HG02981 (cell line): ENCODE measurements at regions not wholly inside any gene's neighbourhood (a gene's known extent, or its start where the extent isn't known, plus 50 kb on each side); places are given as distances from the start of the nearest gene placed in this dataset.
"Not testable (repeated sequence)": the region's sequence is repeated elsewhere in the genome, so short reads cannot be mapped to it uniquely, and the experiment has no call there.

Experiments
- ATAC-seq: cut with Tn5 transposase; IDR thresholded peaks from one replicate; pipeline ENCODE4 v1.9.1; 2021; ENCODE audit warnings: mild to moderate bottlenecking, moderate library complexity; ENCODE audit not compliant: unreplicated experiment

- no peak for ATAC-seq
Measured at GRCh38 chr4:156116991-156117390, 163.3 kb upstream of the CTSO start.

GRCh38 chr4:156113138-156113765 lies 159.6 kb upstream of the CTSO start:
- ATAC-seq = no peak

- ATAC-seq = no peak
Measured at GRCh38 chr4:156111686-156112085, 158.0 kb upstream of the CTSO start.

DNA sequence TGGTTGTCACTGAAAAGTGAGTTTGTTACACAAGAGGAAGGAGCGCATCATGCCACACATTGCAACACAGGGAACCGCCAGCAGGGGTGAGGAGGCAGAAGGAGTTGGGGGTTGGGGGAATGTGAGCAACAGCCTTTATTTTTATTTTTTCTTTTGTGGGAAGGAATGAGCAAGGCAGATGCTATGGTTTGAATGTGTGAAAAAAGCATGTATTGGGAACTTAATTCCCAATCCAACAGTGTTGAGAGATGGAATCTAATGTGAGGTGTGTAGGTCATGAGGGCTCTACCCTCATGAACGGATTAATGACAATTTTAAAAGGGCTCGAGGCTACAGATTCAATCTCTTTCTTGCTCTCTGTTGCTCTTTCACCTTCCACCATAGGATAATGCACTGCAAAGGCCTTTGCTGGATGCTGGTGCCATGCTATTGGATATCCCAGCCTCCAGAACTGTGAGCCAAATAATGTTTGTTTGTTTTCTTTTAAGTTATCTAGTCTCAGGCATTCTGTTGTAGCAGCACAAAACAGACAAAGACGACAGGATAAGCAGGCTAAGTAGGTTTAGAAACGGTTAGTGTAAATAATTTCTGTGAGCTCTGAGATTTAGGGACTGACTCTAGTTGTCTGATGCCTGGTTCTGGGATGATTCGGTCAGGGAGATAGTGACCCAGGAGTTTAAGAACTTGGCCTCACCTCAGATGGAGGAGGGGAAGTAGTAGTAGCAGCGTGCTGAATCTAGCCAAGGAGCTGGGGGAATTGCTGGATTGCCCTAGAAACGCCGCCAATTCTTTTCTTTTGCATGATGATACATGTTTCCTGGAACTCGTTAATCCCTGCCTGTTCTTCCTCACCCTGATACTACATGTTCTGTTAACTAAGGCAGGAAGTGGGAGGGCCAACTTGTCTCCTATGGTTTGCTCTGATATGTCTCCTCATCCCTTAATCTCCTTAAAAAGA lies 156.6 kb upstream of the CTSO start:
- no peak for ATAC-seq

DNA sequence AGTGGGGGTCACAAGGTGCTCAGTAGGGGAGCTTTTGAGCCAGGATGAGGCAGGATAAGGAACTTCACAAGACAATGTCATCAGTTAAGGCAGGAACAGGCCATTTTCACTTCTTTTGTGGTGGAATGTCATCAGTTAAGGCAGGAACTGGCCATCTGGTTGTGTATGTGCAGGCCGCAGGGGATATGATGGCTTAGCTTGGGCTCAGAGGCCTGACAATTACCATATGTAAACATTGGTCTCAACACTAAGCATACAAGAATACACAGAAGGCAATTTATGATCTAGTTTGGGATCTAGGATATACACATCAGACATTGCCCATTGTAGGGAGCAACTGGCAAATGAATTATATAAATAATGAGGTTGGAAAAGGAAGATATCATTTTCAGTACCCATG lies 155.4 kb upstream of the CTSO start:
- ATAC-seq = not testable (repeated sequence)

DNA sequence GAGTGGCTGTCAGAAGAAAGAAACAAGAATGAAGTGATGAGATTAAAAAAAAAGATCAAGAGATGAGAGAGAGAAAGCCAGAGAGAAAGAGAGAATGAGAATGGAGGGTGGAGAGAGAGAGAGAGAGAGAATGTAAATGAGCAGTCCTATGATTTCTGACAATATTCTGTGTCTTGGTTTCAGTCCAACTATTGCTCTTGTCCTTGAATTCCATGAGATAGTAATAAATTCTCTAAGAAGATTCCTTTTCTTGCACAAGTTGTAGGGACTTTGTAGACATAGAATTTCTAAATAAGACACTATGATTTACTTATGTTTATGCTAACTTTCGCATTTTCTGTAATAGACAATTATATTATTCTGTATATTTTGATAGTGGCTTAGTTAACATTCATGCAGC lies 149.6 kb upstream of the CTSO start:
- no peak for ATAC-seq

DNA sequence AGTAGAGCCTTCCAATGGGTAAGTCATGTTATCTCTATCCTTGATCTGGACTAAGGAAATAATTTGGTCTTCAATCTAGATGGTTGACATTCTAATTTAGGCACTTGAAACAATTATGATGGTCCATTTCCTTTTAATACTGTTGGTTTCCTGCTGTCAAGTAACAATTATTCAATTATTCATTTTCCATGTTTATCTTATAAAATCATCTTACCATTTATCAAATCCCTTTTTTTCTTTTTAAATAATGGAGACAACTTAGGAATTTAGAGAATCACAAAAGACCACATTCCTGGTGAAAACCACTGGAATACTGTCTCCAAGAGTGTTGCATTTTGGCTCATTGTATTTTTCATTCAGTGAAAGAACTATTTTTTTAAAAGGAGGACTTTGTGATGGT lies 148.7 kb upstream of the CTSO start:
- no peak for ATAC-seq

DNA sequence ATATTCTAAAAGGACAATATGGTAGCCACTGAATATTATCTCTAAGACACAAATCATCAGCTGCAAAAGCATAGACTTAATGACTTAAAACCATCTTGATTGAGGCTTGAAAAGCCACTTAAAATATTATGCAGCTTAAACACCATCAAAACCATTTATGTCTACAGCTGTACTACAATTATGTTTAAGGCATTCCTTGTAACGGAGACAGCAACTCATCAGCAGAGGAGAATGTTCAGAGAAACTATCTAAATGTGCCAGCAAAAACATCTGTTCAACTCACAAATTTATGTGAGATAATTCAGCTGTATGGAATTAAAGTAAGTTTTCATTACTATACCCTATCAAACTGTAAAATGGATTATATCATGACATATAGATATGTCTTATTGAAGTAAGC lies 147.9 kb upstream of the CTSO start:
- no peak for ATAC-seq

DNA sequence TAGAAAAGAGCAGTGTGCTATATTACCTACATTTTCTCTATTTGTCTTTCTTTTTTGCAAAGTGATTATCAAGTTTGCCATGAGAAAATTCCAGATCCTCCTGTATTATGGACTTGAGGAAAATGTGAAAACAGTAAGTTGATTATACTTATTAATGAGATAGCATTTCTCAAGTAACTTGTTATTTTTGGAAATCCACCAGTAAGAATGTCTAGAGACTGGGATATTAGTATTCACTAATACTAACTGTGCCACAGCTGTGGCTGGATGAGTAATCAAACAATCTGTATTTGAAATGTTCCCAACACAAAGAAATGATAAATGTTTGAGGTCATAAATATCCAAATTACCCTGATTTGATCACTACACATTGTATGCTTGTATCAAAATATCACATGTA lies 147.0 kb upstream of the CTSO start:
- ATAC-seq = no peak

DNA sequence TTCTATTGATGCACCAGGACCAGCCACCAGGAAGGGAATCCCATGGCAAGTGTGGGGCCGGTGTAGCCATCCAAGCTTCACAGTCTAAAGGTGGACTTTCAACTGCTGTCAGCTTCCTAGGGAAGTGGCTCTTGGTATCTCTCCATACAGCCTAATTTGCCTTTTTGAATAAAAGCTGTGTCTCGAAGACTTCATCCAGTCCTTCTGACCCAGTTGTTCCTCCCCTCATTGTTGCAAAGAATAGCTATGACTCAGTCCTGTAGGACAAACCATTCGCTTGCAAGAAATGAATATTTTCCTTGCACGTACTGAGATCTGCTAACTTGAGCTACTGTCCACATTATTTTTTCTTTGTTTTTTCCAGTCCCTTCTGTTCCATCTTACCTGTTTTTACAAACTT lies 145.1 kb upstream of the CTSO start:
- ATAC-seq = no peak

- no peak for ATAC-seq
Measured at GRCh38 chr4:156085100-156085499, 131.4 kb upstream of the CTSO start.

GRCh38 chr4:156084373-156084772 lies 130.7 kb upstream of the CTSO start:
- ATAC-seq = no peak

DNA sequence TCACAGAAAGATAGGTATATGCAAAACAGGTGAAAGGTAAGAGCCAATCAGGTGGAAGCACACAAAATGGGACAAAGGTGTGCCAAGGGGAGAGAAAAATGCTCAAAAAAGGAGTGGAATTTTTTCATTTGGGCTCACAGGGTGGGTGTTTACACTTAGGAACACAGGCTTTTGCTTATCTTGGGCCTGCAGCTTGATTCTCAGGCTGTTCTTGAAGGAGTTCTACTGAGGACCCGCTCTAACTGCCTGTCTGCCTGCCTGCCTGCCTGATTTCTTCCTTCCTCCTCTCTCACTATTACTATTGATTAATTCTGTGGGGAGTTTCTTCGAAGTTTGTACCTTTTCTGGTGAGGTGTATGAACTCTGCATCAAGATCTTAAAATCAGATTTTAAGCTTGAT lies 120.3 kb upstream of the CTSO start:
- ATAC-seq = no peak

DNA sequence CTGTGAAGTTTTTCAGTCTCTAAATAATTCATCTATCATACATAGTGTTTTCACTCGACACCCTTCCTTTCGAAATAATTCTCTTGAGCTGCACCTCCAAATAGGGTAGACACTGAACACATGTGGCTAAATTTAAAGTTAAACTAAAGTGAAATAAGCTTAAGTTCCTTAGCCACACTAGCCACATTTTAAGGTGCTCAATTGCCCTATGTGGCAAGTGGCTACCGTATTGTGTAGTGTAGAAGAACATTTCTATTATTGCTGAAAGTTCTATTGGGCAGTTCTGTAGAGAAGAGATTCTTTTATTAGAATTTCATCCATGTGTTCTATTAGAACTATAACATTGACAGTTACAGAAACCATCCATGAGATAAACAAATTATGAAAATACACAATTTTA lies 107.0 kb upstream of the CTSO start:
- no peak for ATAC-seq

DNA sequence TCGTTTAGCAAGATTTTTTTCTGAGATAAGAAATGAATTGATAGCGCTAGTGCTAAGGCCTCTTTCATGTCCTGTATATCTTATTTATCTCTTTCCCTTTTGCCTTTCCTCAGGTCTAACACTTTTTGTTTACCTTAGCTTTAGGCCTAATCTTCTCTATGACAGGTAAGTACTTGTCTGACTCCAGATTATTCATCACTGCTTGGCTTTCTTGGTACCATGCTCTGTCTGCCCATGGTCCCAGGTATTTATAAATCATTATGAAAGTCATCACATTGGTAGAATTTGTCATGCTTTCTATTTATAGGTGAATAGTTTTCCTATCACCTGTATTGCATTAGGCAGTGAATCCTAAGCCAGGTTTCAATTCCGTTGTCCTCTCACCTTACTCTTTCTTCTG lies 99.5 kb upstream of the CTSO start:
- ATAC-seq = no peak

DNA sequence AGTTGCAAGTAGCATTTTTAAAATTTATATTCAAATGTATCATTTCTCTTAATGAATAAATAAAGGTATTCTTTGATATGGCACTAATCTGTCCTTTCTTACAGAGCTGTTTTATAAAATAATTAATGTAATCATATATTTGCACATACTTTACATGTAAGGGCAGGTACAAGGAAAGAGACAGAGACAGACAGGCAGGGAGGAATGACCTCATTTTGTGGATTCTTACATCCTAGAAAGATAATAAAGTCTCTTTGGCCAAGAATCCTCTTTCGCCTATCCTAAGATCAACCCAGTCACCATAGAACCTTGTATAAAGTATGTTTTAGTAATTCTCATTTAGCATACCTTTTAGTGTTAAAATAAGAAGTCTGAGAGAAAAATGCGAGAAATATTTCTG lies 98.5 kb upstream of the CTSO start:
- ATAC-seq = no peak

- ATAC-seq = no peak
Measured at GRCh38 chr4:156038772-156039171, 85.1 kb upstream of the CTSO start.

DNA sequence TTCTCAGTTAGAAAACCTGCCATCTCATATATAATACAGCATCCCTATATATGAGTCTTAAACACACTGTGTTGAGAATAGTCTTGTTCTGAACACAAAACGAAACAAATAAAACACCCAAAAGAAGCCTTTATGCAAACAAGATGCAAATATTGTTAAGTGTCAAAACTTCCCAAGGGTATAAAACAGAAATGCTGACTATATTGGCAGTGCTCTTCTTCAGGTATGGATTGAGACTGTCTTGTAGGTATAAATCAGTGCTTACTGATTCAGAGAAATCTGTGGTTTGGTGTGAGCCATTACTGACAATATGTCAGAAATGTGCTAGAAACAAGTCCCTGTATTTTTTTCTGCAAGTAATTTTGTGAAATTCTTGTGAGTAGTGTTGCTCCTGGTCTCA lies 82.8 kb upstream of the CTSO start:
- ATAC-seq = no peak

GRCh38 chr4:156029691-156030090 lies 76.0 kb upstream of the CTSO start:
- ATAC-seq = no peak

DNA sequence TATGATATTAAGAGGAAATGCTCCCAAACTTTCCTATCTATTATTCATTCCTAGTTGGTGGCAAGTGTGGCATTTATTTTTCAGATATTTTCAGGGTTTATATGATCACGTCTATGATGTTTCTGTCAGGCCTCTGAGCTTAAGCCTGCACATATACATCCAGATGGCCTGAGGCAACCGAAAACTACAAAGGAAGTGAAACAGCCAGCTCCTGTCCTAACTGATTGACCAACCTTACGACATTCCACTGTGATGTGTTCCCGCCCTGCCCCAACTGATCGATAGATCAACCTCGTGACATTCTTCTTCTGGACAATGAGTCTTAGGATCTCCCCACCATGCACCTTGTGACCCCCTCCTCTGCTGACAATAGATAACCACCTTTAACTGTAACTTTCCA lies 67.6 kb upstream of the CTSO start:
- ATAC-seq = no peak

DNA sequence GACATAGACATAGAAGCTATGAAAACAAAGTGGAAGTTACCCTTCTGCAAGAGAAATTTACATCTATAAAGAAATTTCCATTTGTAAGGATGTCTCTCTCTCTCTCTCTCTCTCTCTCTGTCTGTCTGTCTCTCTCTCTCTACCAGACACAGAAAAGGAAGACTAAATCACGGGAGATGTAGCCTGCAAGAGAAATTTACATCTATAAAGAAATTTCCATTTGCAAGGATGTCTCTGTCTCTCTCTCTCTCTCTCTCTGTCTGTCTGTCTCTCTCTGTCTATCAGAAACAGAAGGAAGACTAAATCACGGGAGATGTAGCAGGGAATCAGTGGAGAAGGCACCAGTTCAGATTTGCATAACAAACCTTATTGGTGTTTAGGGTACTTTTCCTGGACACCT lies 65.6 kb upstream of the CTSO start:
- ATAC-seq = no peak

DNA sequence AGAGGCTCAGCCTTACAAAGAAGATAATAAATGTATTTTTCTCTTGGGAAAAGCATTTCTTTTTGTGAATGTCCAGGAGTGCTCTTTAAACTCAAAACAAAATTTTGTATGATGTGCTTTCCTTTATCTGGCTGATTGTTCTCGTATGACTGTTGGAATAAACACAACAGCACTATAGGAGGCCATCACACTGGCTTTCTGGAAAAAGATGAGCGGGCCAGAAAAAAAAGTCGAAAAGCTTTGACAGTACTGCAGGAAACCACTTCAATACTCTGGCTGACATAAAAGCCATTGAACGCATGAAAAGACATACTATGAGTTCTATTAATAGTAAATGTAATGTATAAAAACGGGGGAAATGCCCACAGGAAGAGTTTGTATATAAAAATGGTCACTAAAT lies 64.7 kb upstream of the CTSO start:
- ATAC-seq = no peak
